MM.1S (cell line): ENCODE measurements at regions not wholly inside any gene's neighbourhood (a gene's known extent, or its start where the extent isn't known, plus 50 kb on each side); places are given as distances from the start of the nearest gene placed in this dataset.

Source experiments
- EZH2 ChIP-seq: fragments of 300-600 bp; sonication (generic); optimal IDR thresholded peaks from 2 replicates; pipeline ENCODE3; 2017; ENCODE audit warnings: low read depth, mild to moderate bottlenecking, antibody characterized with exemption, low read length, mixed read lengths
- EZH2phosphoT487 ChIP-seq: fragments of 300-600 bp; sonication (generic); IDR thresholded peaks from 2 replicates; pipeline ENCODE4 v1.6.1; 2018; ENCODE audit warnings: antibody characterized with exemption, low read length
- TF ChIP-seq, protein P1 (sequence below): fragments of 300-600 bp; sonication (generic); IDR thresholded peaks from 2 replicates; pipeline ENCODE4 v1.5.1; 2016; ENCODE audit warnings: antibody characterized with exemption, low read length, mixed read lengths

GRCh38 chr12:77736219-77736965 is 94.3 kb upstream of the NAV3 start:
- TF ChIP-seq, protein P1, sequence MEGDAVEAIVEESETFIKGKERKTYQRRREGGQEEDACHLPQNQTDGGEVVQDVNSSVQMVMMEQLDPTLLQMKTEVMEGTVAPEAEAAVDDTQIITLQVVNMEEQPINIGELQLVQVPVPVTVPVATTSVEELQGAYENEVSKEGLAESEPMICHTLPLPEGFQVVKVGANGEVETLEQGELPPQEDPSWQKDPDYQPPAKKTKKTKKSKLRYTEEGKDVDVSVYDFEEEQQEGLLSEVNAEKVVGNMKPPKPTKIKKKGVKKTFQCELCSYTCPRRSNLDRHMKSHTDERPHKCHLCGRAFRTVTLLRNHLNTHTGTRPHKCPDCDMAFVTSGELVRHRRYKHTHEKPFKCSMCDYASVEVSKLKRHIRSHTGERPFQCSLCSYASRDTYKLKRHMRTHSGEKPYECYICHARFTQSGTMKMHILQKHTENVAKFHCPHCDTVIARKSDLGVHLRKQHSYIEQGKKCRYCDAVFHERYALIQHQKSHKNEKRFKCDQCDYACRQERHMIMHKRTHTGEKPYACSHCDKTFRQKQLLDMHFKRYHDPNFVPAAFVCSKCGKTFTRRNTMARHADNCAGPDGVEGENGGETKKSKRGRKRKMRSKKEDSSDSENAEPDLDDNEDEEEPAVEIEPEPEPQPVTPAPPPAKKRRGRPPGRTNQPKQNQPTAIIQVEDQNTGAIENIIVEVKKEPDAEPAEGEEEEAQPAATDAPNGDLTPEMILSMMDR, result peak; percentile 10; the same call in 1 of the 2 replicates
- TF ChIP-seq EZH2 (no peak), EZH2phosphoT487 (no peak)
